DMS53 treated with DMSO at 0.1 percent for 48 hours (cell line): ENCODE measurements at regions not wholly inside any gene's neighbourhood (a gene's known extent, or its start where the extent isn't known, plus 50 kb on each side); places are given as distances from the start of the nearest gene placed in this dataset.

Experiments
- DNase-seq: peaks from one replicate; lab custom pipeline; 2025; ENCODE audit not compliant: unreplicated experiment; lab: John Stamatoyannopoulos, UW

GRCh38 chr10:10207538-10207937, 810.1 kb upstream of the CELF2 start:
- no peak for DNase-seq

GRCh38 chr10:10208196-10208595, 809.5 kb upstream of the CELF2 start:
- DNase-seq = no peak

GRCh38 chr10:10209167-10209566, 808.5 kb upstream of the CELF2 start:
- no peak for DNase-seq

- no peak for DNase-seq
These were observed 806.3 kb upstream of the CELF2 start for GRCh38 chr10:10211409-10211808.

- DNase-seq = no peak
These were observed 804.4 kb upstream of the CELF2 start for GRCh38 chr10:10213237-10213636.

GRCh38 chr10:10222304-10222841, 795.3 kb upstream of the CELF2 start:
- no peak for DNase-seq

- no peak for DNase-seq
These were observed 794.5 kb upstream of the CELF2 start for GRCh38 chr10:10223131-10223530.

- DNase-seq = no peak
These were observed 792.5 kb upstream of the CELF2 start for GRCh38 chr10:10225136-10225676.

GRCh38 chr10:10233229-10233628, 784.4 kb upstream of the CELF2 start:
- no peak for DNase-seq

- DNase-seq = no peak
These were observed 782.7 kb upstream of the CELF2 start for GRCh38 chr10:10235003-10235402.

GRCh38 chr10:10247585-10247984, 770.1 kb upstream of the CELF2 start:
- no peak for DNase-seq

- DNase-seq = no peak
These were observed 760.8 kb upstream of the CELF2 start for GRCh38 chr10:10256860-10257259.

- DNase-seq = no peak
These were observed 758.7 kb upstream of the CELF2 start for GRCh38 chr10:10259013-10259412.

GRCh38 chr10:10270126-10271050, 747.3 kb upstream of the CELF2 start:
- no peak for DNase-seq

GRCh38 chr10:10271639-10272192, 746.0 kb upstream of the CELF2 start:
- no peak for DNase-seq

GRCh38 chr10:10273661-10274060, 744.0 kb upstream of the CELF2 start:
- no peak for DNase-seq

- no peak for DNase-seq
These were observed 737.8 kb upstream of the CELF2 start for GRCh38 chr10:10279906-10280305.

GRCh38 chr10:10292501-10292900, 725.2 kb upstream of the CELF2 start:
- no peak for DNase-seq

GRCh38 chr10:10293041-10293440, 724.6 kb upstream of the CELF2 start:
- no peak for DNase-seq

GRCh38 chr10:10293481-10293951, 724.2 kb upstream of the CELF2 start:
- no peak for DNase-seq

- no peak for DNase-seq
These were observed 723.3 kb upstream of the CELF2 start for GRCh38 chr10:10294184-10294880.
